ENCODE measurements at regions not wholly inside any gene's neighbourhood (a gene's known extent, or its start where the extent isn't known, plus 50 kb on each side); places are given as distances from the start of the nearest gene placed in this dataset.

DNA sequence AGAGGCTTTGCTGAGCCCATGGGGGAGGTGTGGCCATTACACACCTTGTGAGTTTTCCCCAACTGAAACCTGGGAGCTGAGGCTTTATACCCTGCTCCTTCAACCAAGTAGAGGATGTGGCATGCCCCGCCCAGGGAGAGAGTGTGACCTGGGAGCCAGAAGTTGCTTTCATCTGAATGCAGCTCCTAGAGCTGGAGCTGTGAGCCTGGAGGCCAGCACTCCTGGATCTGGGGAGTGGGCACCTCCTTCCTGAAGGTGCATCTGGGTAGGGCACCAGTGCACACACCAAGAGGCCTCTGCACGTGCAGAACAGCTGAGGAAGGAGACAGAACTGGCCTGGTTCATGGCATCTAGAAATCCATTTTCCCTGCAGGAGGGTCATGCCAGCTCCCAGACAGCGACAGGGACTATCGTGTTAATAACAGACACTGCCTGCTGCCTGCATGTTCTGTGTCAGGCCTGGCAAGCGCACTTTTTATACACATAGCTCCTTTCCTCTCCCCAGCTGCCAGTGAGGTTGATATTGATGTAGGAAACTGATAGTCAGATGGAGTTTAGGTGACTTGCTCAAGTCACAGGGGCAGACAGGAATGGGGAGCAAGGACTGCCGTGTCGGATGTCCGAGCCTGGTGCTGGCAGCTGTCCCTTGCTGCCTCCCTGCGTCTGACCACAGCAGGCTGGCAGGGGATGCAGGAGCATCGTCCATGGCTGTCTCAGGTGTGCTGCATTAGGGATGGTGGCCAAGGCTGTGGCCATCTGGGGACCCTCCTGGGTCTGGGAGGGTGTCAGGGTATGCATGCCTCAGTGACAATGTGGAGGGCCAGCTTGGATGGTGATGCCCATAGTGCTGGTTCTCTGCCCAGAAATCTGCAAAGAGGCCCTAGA, 189.9 kb upstream of the CXCL12 start:
- TF ChIP-seq, protein P1, sequence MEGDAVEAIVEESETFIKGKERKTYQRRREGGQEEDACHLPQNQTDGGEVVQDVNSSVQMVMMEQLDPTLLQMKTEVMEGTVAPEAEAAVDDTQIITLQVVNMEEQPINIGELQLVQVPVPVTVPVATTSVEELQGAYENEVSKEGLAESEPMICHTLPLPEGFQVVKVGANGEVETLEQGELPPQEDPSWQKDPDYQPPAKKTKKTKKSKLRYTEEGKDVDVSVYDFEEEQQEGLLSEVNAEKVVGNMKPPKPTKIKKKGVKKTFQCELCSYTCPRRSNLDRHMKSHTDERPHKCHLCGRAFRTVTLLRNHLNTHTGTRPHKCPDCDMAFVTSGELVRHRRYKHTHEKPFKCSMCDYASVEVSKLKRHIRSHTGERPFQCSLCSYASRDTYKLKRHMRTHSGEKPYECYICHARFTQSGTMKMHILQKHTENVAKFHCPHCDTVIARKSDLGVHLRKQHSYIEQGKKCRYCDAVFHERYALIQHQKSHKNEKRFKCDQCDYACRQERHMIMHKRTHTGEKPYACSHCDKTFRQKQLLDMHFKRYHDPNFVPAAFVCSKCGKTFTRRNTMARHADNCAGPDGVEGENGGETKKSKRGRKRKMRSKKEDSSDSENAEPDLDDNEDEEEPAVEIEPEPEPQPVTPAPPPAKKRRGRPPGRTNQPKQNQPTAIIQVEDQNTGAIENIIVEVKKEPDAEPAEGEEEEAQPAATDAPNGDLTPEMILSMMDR (IDR thresholded peaks at IDR 0.05 in 8 of 11, conservative IDR thresholded peaks at IDR 0.05 in 3 of 11) = no peak
- TF ChIP-seq POLR2A (IDR thresholded peaks at IDR 0.05) = no peak
- no peak for TF ChIP-seq POLR2AphosphoS5 (IDR thresholded peaks at IDR 0.05)

All from spleen (tissue), 7 donors.